Epithelial cell of proximal tubule (primary cell): ENCODE measurements at regions not wholly inside any gene's neighbourhood (a gene's known extent, or its start where the extent isn't known, plus 50 kb on each side); places are given as distances from the start of the nearest gene placed in this dataset.

Experiments used
- DNase-seq: peaks from one replicate; pipeline ENCODE4 v3.0.0-alpha.2; 2011; ENCODE audit warnings: low read depth
- H3K4me3 ChIP-seq: 2 replicates; pipeline ENCODE4 v1.5.1; 2011; ENCODE audit warnings: low read depth, mild to moderate bottlenecking, low read length
- CTCF ChIP-seq: conservative IDR thresholded peaks from 2 replicates; pipeline ENCODE4 v1.5.1; 2012; ENCODE audit warnings: low read depth, mild to moderate bottlenecking, low read length

DNA sequence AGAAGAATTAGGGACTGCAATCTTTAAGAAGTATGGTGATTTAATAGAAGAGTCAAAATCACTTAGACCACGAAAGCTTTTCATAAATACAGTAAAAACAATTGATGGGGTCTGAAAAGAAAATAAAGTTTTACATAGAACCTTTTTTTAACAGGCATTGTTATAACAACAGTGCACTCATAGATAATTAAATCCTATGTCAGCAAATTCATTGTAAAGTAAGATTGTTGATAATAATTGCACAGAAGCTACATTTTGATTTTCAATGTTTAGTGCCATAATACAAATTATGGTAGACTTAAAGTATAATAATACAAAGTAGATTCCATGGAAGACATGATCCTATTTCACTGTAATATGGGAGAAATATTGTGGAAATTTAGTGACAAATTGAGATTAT, 130.7 kb upstream of the FSIP2 start:
- no peak for DNase-seq
- TF ChIP-seq CTCF, result no peak
- no peak overlapping the region for H3K4me3 ChIP-seq

GRCh38 chr2:185608799-185609198, 129.8 kb upstream of the FSIP2 start:
- TF ChIP-seq CTCF, result peak; percentile 57
- peak; percentile 37 for DNase-seq
- peak overlapping the region; percentile 28 for H3K4me3 ChIP-seq

DNA sequence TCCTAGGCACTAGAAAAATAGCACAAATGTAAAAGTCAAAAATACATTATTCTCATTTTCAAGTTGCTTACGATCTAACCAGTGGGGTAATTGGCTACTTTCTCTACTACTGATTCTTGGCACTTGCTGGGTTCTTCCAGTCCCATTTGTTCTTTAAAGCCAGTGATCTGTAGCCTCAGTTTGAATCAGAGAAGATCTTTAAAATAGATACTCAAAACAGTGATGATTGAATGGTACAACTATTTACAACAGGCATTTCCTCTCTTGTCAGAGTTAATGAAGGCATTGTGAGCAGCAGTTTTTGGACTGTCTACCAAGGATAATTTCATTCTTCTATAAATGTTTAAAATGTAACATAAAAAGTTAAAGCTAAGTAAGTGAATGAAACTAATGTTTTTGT, 128.3 kb upstream of the FSIP2 start:
- H3K4me3 ChIP-seq, result no peak overlapping the region
- peak; percentile 23 for DNase-seq
- no peak for TF ChIP-seq CTCF

- DNase-seq, result peak; percentile 23
- peak; percentile 22 for TF ChIP-seq CTCF
- H3K4me3 ChIP-seq, result no peak overlapping the region
These were observed 120.0 kb upstream of the FSIP2 start for GRCh38 chr2:185618625-185619024.

GRCh38 chr2:185625604-185626003, 113.0 kb upstream of the FSIP2 start:
- no peak overlapping the region for H3K4me3 ChIP-seq
- DNase-seq, result no peak
- no peak for TF ChIP-seq CTCF

- TF ChIP-seq CTCF, result peak; percentile 48
- DNase-seq, result no peak
- no peak overlapping the region for H3K4me3 ChIP-seq
These were observed 109.6 kb upstream of the FSIP2 start for GRCh38 chr2:185628985-185629384.

- no peak overlapping the region for H3K4me3 ChIP-seq
- DNase-seq, result no peak
- no peak for TF ChIP-seq CTCF
These were observed 105.0 kb upstream of the FSIP2 start for GRCh38 chr2:185633621-185634020.
